GM10266 (cell line): ENCODE measurements at regions not wholly inside any gene's neighbourhood (a gene's known extent, or its start where the extent isn't known, plus 50 kb on each side); places are given as distances from the start of the nearest gene placed in this dataset.

Source experiments
- DNase-seq: peaks from one replicate; pipeline ENCODE4 v3.0.0; 2012; ENCODE audit errors: extremely low spot score
- TF ChIP-seq, protein P1 (sequence below): IDR thresholded peaks from 2 replicates; pipeline ENCODE4 v1.5.1; 2012; ENCODE audit warnings: mild to moderate bottlenecking, low read depth; ENCODE audit not compliant: control insufficient read depth, insufficient read depth; ENCODE audit errors: missing control alignments

DNA sequence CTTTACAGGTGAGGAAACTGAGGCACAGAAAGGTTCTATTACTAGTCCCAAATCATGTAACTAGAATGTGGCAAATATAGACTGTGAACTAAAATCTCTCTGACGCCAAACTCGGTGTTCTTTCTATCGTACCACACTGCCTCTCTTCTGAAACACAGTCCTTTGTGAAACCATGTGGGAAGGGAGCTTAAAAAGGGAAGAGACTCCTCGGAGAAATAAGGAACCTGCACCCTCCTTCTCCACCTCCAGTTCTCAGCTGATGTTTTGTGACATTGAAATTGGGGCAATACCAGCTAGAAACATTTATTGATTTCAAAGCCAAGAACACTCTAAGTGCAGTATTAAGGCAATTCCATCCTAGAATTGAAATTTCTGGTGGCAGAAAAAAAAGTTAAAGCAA is 76.4 kb upstream of the DRD2 start:
- no peak for DNase-seq
- TF ChIP-seq, protein P1, sequence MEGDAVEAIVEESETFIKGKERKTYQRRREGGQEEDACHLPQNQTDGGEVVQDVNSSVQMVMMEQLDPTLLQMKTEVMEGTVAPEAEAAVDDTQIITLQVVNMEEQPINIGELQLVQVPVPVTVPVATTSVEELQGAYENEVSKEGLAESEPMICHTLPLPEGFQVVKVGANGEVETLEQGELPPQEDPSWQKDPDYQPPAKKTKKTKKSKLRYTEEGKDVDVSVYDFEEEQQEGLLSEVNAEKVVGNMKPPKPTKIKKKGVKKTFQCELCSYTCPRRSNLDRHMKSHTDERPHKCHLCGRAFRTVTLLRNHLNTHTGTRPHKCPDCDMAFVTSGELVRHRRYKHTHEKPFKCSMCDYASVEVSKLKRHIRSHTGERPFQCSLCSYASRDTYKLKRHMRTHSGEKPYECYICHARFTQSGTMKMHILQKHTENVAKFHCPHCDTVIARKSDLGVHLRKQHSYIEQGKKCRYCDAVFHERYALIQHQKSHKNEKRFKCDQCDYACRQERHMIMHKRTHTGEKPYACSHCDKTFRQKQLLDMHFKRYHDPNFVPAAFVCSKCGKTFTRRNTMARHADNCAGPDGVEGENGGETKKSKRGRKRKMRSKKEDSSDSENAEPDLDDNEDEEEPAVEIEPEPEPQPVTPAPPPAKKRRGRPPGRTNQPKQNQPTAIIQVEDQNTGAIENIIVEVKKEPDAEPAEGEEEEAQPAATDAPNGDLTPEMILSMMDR = no peak

DNA sequence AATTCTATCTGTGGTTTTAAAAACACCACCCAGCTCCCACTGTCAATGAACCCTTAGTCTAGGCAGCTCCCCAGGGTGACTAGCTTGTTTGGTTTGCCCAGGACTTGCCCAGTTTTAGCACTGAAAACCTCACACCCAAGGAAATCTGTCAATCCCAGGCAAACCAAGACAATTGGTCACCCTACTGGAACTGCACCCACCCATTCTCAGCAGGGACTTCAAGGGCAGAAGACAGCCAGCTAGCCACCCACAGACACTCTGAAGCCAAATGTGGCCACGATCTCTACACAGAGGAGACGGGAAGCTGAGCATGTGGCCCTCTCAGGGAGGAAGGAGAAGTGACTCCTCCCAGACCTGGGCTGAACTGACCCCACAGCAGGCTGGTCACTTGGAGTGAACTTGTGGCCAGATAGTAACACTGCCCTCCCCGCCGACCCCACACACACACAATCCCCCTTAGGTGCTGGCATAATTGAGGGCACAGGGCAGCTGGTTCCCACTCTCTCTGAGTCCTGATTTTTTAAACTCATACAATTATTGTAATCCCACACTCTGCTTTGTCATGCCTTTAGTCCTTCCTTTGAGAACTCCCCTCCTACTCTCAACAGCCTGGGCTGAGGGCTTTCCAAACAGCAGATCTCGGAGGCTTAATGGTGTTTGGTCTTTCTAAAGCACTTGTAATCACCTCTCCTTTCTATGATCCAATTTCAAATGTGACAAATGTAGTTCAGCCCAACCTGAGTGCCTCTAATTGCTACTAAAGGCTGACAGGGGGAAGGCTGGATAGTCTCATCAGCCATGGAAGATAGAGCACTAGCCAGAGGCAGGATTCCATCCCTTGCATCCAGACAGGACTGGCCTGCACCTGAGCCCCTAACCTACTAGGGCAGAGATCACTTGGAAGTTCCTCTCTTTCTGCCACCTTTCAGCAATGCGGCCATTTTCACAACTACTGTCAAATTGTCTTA is 74.7 kb upstream of the DRD2 start:
- TF ChIP-seq, protein P1 = no peak
- no peak for DNase-seq

DNA sequence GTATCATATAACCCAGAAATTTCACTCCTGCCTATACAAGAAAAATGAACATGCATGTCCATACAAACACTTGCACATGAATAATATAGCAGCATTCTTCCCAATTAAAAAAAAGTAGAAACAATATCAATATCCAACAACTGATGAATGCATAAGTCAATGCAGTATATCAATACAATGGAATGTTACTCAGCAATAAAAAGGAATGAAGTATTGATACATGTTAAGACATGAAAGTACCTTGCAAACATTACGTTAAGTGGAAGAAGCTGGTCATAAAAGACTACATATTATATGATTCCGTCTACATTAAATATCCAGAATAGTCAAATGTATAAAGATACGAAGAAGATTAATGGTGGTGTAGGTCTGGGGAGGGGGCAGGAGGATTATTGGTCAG is 73.9 kb upstream of the DRD2 start:
- TF ChIP-seq, protein P1 = no peak
- no peak for DNase-seq

DNA sequence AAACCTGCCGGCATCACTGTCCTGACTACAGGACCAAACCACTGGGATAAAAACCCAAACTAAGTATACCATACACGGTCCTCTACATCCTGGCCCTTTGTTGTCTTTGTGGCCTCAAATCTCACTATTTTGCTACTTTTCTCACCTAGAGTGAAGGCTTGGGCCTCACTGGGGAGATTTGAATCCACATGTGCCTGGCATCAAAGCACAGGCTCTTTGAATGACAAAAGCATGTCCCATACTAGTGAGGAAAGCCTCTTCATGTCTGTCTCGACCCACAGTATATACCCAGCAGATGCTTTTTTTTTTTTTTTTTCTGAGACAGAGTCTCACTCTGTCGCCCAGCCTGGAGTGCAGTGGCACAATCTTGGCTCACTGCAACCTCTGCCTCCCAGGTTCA is 72.5 kb upstream of the DRD2 start:
- no peak for DNase-seq
- TF ChIP-seq, protein P1 = no peak

DNA sequence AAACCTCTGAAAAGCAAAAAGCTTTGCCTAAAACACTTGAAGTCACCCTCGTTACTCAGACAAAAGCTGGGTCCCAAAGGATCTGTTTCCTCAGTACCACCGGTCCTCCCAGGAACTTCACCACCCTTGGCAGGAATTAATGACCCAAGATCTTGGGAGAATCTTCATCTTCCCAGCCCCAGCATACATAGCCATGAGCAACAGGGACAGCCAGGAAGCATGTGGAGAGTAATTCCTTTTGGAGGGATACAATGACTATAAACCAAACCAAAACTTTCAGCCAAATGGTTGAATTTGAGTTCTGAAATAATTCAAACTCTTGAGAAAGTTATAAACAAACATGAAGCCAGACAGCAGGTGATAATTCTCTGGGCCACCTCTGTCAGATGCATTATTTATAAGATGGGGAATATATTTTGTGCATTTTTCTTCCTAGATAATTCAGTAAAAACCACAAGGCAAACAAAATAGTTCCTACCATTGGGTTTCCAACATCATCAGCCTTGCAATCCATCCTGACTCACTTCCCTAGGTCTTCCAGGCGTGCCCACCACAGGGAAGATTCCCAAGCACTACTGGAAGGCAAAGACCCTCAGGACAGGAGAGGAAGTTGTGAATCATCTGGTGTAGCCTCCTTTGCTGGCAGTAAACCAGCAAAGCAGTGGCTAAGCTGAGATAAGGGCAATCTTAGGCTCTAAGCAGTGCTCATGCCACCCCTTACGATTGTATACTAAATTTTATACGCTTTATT is 71.7 kb upstream of the DRD2 start:
- TF ChIP-seq, protein P1 = no peak
- DNase-seq = no peak

DNA sequence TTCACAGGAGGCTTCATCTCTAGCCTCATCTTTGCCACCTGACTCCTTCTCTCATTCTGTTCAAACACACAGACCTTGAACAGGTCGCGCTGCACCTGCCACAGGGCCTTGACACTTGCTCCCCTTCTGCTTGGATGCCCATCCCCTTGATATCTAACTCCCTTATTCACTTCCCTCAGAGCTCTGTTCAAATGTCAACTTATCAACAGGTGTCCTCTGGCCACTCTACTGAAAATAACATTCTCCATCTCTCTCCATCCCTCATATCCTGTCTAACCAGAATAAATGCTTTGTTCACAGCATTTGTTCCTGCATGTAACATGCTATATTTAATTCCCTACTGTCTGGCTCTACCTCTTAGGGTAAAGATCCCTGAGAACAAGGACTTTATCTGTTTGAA is 67.2 kb upstream of the DRD2 start:
- TF ChIP-seq, protein P1 = no peak
- DNase-seq = no peak
